Thymus (tissue), 11 donors: ENCODE measurements at regions not wholly inside any gene's neighbourhood (a gene's known extent, or its start where the extent isn't known, plus 50 kb on each side); places are given as distances from the start of the nearest gene placed in this dataset.
A peak's percentile ranks its signal among the peaks of the same experiment; 100 is the strongest.

Experiments
- DNase-seq, 9 donors: peaks; one replicate each; pipeline ENCODE4 v3.0.0-alpha.2; 2013; ENCODE audit warnings: low spot score in 9 of 9, low read depth in 6 of 9, missing footprints in 1 of 9
- H3K27ac ChIP-seq, 2 donors: one replicate each; pipeline ENCODE4 v1.5.1; 2013; ENCODE audit warnings: control low read depth in 1 of 2, low read depth in 1 of 2, low read length in 1 of 2, mild to moderate bottlenecking in 1 of 2, moderate library complexity in 1 of 2
- H3K27me3 ChIP-seq, 2 donors: one replicate each; pipeline ENCODE4 v1.5.1; 2013; ENCODE audit warnings: low read length in 1 of 2; ENCODE audit not compliant: control insufficient read depth in 2 of 2, insufficient read depth in 1 of 2
- H3K36me3 ChIP-seq, 2 donors: one replicate each; pipeline ENCODE4 v1.5.1; 2013; ENCODE audit warnings: low read length in 1 of 2, mild to moderate bottlenecking in 1 of 2, moderate library complexity in 1 of 2; ENCODE audit not compliant: control insufficient read depth in 2 of 2, insufficient read depth in 2 of 2
- H3K4me1 ChIP-seq, 2 donors: one replicate each; pipeline ENCODE4 v1.5.1; 2013; ENCODE audit warnings: low read length in 2 of 2; ENCODE audit not compliant: control insufficient read depth in 2 of 2, insufficient read depth in 2 of 2
- H3K4me3 ChIP-seq, 2 donors: one replicate each; pipeline ENCODE4 v1.5.1; 2013; ENCODE audit warnings: low read length in 2 of 2, control low read depth in 1 of 2, mild to moderate bottlenecking in 1 of 2
- H3K9me3 ChIP-seq, 2 donors: one replicate each; pipeline ENCODE4 v1.5.1; 2013; ENCODE audit warnings: low read length in 1 of 2, mild to moderate bottlenecking in 1 of 2; ENCODE audit not compliant: control insufficient read depth in 2 of 2, insufficient read depth in 1 of 2
- WGBS: extraction: QIAGEN DNeasy Blood & Tissue Kit; methylation state at CpG from one replicate; pipeline ENCODE4 v1.1.7; 2013; 5-methylcytosine and 5-hydroxymethylcytosine counted together
- donor health status: healthy.

GRCh38 chr16:54801057-54801844 is 129.4 kb upstream of the IRX5 start:
- H3K36me3 ChIP-seq = no peaks in the 10 kb centered on the region
- H3K27ac ChIP-seq = no peak overlapping the region
- H3K9me3 ChIP-seq = no peaks in the 10 kb centered on the region
- 93% methylated on average over 9 of the region's 9 CpGs for WGBS
- H3K4me3 ChIP-seq = no peak overlapping the region
- no peaks in the 10 kb centered on the region for H3K4me1 ChIP-seq
- H3K27me3 ChIP-seq = no peaks in the 10 kb centered on the region
- no peak for DNase-seq

DNA sequence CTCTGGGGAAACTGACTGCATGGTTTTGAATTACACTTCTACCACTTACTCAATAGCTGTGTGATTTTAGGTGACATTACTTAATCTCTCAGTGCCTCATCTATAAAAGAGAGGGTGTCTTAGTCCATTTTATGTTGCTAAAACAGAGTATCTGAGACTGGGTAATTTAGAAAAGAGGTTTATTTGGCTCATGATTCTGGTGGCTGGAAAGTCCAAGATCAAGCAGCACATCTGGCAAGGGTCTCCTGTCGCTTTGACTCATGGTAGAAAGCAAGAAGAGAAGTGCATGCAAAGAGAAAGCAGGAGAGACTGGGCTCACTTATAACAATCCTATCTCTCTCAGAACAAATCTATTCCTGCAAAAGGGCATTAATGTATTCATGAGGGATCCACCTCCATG is 132.4 kb upstream of the IRX5 start:
- no peaks in the 10 kb centered on the region for H3K36me3 ChIP-seq
- H3K27ac ChIP-seq = no peak overlapping the region
- H3K4me1 ChIP-seq = no peaks in the 10 kb centered on the region
- DNase-seq = no peak
- H3K27me3 ChIP-seq = no peaks in the 10 kb centered on the region
- 95% methylated on average over 1 of the region's 1 CpG for WGBS
- no peaks in the 10 kb centered on the region for H3K9me3 ChIP-seq
- no peak overlapping the region for H3K4me3 ChIP-seq

DNA sequence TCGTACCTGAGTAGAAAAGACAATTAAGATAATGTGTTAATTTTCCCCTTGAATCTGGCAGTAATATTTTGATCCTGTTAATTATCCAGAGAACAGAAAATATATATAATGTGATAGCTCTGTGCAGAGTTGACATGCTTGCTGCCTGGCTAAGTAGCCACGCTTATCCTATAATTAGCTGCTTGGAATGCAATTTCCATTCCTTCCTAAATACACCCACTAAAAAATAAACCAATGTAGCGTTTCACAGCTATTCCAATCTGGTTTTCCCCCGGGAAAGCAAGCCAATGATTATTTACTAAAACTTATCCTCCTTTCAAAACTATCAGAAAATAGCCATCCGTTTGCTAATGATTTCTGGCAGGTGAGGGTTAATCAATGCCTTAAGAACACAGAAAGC is 134.5 kb upstream of the IRX5 start:
- H3K36me3 ChIP-seq = no peaks in the 10 kb centered on the region
- no peaks in the 10 kb centered on the region for H3K9me3 ChIP-seq
- H3K4me1 ChIP-seq = no peaks in the 10 kb centered on the region
- H3K27me3 ChIP-seq = no peaks in the 10 kb centered on the region
- 89% methylated on average over 5 of the region's 5 CpGs for whole genome bisulfite sequencing
- H3K27ac ChIP-seq = no peak overlapping the region
- no peak overlapping the region for H3K4me3 ChIP-seq
- DNase-seq = no peak

GRCh38 chr16:54792811-54793210 is 137.9 kb upstream of the IRX5 start:
- 91% methylated on average over 2 of the region's 2 CpGs for WGBS
- Histone ChIP-seq H3K27me3 (no peaks in the 10 kb centered on the region), H3K4me3 (no peak overlapping the region), H3K36me3 (no peaks in the 10 kb centered on the region), H3K4me1 (no peaks in the 10 kb centered on the region), H3K27ac (no peak overlapping the region), H3K9me3 (no peaks in the 10 kb centered on the region)
- DNase-seq = no peak

DNA sequence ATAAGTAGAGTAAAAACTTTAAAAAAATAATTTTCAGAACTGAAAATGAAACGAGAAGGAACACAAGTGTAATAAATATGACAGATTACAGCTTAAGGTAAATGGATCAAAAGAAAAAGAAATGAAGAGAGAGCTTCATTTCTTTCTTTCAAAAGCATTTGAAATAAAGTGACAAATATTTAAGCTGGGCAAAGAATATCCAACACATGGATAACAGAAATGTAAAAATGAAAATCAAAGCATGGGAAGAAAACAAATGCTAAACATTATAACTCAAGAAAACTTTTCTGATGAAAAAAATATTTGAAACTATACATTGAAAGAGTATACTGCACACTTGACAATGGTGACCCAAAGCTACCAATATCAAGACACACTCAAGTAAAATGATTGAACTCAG is 143.6 kb upstream of the IRX5 start:
- H3K9me3 ChIP-seq = no peaks in the 10 kb centered on the region
- H3K27ac ChIP-seq = no peak overlapping the region
- WGBS = 79% methylated on average over 1 of the region's 1 CpG
- H3K4me1 ChIP-seq = no peaks in the 10 kb centered on the region
- H3K4me3 ChIP-seq = no peak overlapping the region
- no peaks in the 10 kb centered on the region for H3K27me3 ChIP-seq
- no peak for DNase-seq
- no peaks in the 10 kb centered on the region for H3K36me3 ChIP-seq

DNA sequence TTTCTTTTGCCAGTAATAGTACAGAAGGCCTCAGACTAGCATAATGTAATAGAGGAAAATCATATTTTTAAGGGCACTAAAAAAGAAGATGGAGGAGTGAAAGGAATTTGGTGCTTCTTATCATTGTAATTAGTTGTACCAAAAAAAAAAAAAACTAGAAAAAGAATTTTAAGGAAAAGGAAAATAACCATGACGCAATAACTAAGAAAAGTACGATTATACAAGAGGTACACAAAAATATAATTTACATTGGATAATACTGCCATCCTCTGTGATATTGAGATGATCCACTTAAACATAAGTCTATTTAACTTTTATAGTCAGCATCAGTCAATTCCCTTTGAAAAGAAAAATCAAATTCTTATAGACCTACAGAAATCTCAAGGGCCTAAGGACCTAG is 146.7 kb upstream of the IRX5 start:
- 98% methylated on average over 2 of the region's 2 CpGs for WGBS
- no peaks in the 10 kb centered on the region for H3K27me3 ChIP-seq
- no peak overlapping the region for H3K4me3 ChIP-seq
- H3K4me1 ChIP-seq = no peaks in the 10 kb centered on the region
- DNase-seq = no peak
- H3K36me3 ChIP-seq = no peaks in the 10 kb centered on the region
- H3K27ac ChIP-seq = no peak overlapping the region
- no peaks in the 10 kb centered on the region for H3K9me3 ChIP-seq

DNA sequence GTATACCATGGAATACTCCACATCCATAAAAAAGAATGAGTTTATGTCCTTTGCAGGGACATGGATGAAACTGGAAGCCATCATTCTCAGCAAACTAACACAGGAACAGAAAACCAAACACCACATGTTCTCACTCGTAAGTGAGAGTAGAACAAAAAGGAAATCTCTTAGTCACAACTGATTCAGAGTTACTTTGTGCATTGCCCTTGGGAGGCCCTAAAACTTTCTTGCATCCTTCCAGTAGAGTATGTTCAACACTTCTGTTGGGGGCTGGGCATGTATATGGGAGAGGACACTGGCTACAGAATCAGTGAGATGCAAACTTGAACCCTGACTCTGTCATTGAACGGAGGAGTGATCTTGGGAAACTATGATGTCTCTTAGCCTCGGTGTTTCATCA is 147.4 kb upstream of the IRX5 start:
- no peak for DNase-seq
- Histone ChIP-seq H3K27ac (no peak overlapping the region), H3K4me1 (no peaks in the 10 kb centered on the region), H3K36me3 (no peaks in the 10 kb centered on the region), H3K27me3 (no peaks in the 10 kb centered on the region), H3K9me3 (no peaks in the 10 kb centered on the region), H3K4me3 (no peak overlapping the region)
- WGBS = 84% methylated on average over 3 of the region's 3 CpGs

- 92% methylated on average over 1 of the region's 1 CpG for WGBS
- peak in 1 of 9 donors; percentile 11 for DNase-seq
- H3K9me3 ChIP-seq = no peaks in the 10 kb centered on the region
- no peaks in the 10 kb centered on the region for H3K36me3 ChIP-seq
- H3K27me3 ChIP-seq = no peaks in the 10 kb centered on the region
- H3K27ac ChIP-seq = peak overlapping the region in 1 of 2 donors; percentile 17
- no peak overlapping the region for H3K4me3 ChIP-seq
- no peaks in the 10 kb centered on the region for H3K4me1 ChIP-seq
Measured at GRCh38 chr16:54780266-54780665, 150.4 kb upstream of the IRX5 start.

GRCh38 chr16:54779549-54779948 is 151.1 kb upstream of the IRX5 start:
- Histone ChIP-seq H3K4me3 (no peak overlapping the region), H3K27me3 (no peaks in the 10 kb centered on the region), H3K27ac (no peak overlapping the region), H3K36me3 (no peaks in the 10 kb centered on the region), H3K9me3 (no peaks in the 10 kb centered on the region), H3K4me1 (no peaks in the 10 kb centered on the region)
- DNase-seq = no peak
